Progenitor cell of endocrine pancreas (in vitro differentiated cells): ENCODE measurements at regions not wholly inside any gene's neighbourhood (a gene's known extent, or its start where the extent isn't known, plus 50 kb on each side); places are given as distances from the start of the nearest gene placed in this dataset.

Experiments
- DNase-seq: peaks from one replicate; pipeline ENCODE4 v3.0.0; 2021; ENCODE audit warnings: low spot score; ENCODE audit not compliant: unreplicated experiment
- H3K27ac Mint-ChIP-seq: 2 replicates; pipeline ENCODE4 v1.8.0; 2021; ENCODE audit warnings: mild to moderate bottlenecking, moderate library complexity, mixed read lengths
- H3K27me3 Mint-ChIP-seq: 2 replicates; pipeline ENCODE4 v1.8.0; 2021; ENCODE audit warnings: mixed read lengths
- H3K36me3 Mint-ChIP-seq: 2 replicates; pipeline ENCODE4 v1.8.0; 2022; ENCODE audit warnings: mixed read lengths; ENCODE audit not compliant: insufficient read depth
- H3K4me1 Mint-ChIP-seq: 2 replicates; pipeline ENCODE4 v1.8.0; 2021; ENCODE audit warnings: low read depth, mixed read lengths
- H3K4me3 Mint-ChIP-seq: 2 replicates; pipeline ENCODE4 v1.8.0; 2021; ENCODE audit warnings: low read depth, mild to moderate bottlenecking, moderate library complexity, mixed read lengths
- H3K9me3 Mint-ChIP-seq: 2 replicates; pipeline ENCODE4 v1.8.0; 2021; ENCODE audit warnings: low read depth, mixed read lengths
- CTCF ChIP-seq: fragments of 200-600 bp; sonication (generic); IDR thresholded peaks from one replicate; pipeline ENCODE4 v1.5.0; 2021; ENCODE audit warnings: antibody characterized with exemption, mild to moderate bottlenecking; ENCODE audit not compliant: unreplicated experiment

DNA sequence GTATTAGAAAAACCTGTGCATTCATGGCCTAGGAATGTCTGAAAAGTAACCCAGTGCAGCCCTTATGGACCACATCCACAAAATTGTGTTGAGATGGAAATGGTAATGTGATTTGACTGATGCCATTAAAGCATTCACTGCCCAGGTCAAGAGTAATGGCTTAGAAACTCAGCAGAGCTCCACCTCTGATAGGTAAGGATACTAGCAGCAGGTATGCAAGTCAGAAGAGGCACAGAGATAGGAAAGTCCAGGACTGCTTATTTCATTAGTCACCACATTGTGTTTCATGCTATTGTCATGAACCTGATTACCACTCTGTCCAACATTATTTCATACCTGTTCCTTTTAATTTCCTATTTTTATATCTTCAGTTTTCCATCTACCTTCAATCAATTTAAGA lies 2042.2 kb downstream of the ARAP2 start:
- peaks cover 17% of the 10 kb centered on the region for H3K9me3 Mint-ChIP-seq
- DNase-seq, result no peak
- H3K27ac Mint-ChIP-seq, result no peak overlapping the region
- no peaks in the 10 kb centered on the region for H3K27me3 Mint-ChIP-seq
- peaks cover 3% of the 10 kb centered on the region for H3K36me3 Mint-ChIP-seq
- no peak overlapping the region for H3K4me3 Mint-ChIP-seq
- no peaks in the 10 kb centered on the region for H3K4me1 Mint-ChIP-seq
- no peak for TF ChIP-seq CTCF

DNA sequence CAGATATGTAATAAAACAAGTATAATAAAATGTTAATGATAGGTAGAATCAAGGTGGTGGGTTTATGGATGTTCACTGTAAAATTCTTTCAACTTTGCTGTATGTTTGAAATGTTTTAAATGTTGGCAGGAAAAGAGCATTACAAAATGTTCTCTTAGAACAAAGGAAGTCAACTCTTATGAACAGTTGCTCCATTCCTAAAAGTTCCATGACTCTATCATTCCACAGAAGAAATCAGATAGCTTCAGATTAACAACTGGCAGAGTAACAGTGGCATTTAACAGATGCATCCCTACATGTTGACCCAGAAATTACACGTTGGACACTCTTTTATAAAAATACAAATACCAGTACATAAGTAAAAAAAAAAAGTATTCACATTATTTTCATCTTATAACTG lies 2023.7 kb downstream of the ARAP2 start:
- Mint-ChIP-seq H3K27me3 (no peaks in the 10 kb centered on the region), H3K36me3 (no peaks in the 10 kb centered on the region), H3K4me1 (no peaks in the 10 kb centered on the region), H3K4me3 (no peak overlapping the region), H3K27ac (no peak overlapping the region), H3K9me3 (peaks cover 23% of the 10 kb centered on the region)
- TF ChIP-seq CTCF, result no peak
- DNase-seq, result no peak

DNA sequence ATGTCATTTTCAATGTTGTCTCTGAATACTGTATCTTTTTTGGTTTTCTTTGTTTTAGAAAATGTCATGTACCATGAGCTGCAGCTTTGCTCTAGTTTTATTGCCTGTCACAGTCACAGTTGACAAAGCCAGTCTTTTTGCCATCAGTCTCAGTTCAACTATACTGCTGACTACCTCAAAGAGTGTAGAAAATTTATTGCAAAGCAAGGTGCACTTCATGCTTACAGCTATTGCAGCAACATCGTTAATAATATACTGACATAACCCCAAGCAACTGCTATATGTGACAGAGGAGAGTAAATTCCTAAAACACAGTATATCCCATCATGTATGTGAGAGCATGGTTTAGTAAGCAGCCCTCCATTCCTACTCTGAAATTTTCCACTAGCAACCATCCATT lies 2022.3 kb downstream of the ARAP2 start:
- H3K36me3 Mint-ChIP-seq, result no peaks in the 10 kb centered on the region
- DNase-seq, result no peak
- no peaks in the 10 kb centered on the region for H3K4me1 Mint-ChIP-seq
- no peak overlapping the region for H3K4me3 Mint-ChIP-seq
- no peak for TF ChIP-seq CTCF
- H3K27me3 Mint-ChIP-seq, result no peaks in the 10 kb centered on the region
- peaks cover 19% of the 10 kb centered on the region for H3K9me3 Mint-ChIP-seq
- no peak overlapping the region for H3K27ac Mint-ChIP-seq

DNA sequence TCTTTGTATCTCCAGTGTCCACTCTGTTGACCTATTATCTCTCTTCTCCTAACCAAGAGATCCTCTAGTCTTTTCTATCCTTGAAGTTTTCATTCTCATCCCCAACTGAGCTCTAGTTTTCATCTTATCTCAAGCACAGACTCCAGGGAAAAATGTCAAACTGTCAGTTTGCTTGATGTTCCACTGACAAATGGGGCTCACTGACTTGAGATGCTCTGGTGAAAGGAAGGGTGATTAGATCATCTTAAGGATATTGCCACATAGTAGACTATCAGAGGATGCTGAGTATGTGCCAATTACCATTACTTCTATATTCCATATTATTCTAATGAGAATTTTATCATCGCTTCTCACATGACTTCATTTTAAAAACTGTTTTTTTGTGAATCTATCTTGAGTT lies 2008.2 kb downstream of the ARAP2 start:
- no peak overlapping the region for H3K4me3 Mint-ChIP-seq
- H3K27me3 Mint-ChIP-seq, result no peaks in the 10 kb centered on the region
- H3K4me1 Mint-ChIP-seq, result no peaks in the 10 kb centered on the region
- TF ChIP-seq CTCF, result no peak
- peaks cover 17% of the 10 kb centered on the region for H3K9me3 Mint-ChIP-seq
- no peaks in the 10 kb centered on the region for H3K36me3 Mint-ChIP-seq
- no peak for DNase-seq
- no peak overlapping the region for H3K27ac Mint-ChIP-seq

- H3K4me1 Mint-ChIP-seq, result no peaks in the 10 kb centered on the region
- H3K36me3 Mint-ChIP-seq, result no peaks in the 10 kb centered on the region
- H3K9me3 Mint-ChIP-seq, result no peaks in the 10 kb centered on the region
- no peak for DNase-seq
- no peak overlapping the region for H3K4me3 Mint-ChIP-seq
- no peak overlapping the region for H3K27ac Mint-ChIP-seq
- TF ChIP-seq CTCF, result no peak
- no peaks in the 10 kb centered on the region for H3K27me3 Mint-ChIP-seq
Measured at GRCh38 chr4:34245276-34245675, 1999.0 kb downstream of the ARAP2 start.

DNA sequence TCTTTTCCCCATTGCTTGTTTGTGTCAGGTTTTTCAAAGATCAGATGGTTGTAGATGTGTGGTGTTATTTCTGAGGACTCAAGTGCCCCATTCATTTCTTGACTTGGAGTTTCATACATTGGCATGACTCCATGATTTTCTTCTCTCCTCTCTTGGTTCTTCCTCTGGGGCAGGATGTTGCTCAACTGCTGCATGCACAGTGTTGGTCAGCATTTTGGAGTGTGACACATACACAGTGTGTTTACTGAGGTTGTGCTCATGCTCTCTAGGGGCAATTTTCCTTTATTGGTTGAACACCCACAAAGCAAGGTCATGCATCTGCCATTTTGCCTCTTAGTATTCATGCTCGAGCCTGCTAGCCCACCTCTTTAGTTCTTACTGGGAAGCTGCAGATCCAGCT lies 1993.8 kb downstream of the ARAP2 start:
- no peaks in the 10 kb centered on the region for H3K9me3 Mint-ChIP-seq
- no peak overlapping the region for H3K27ac Mint-ChIP-seq

More for the DNA sequence above, 1993.8 kb downstream of the ARAP2 start:
- no peaks in the 10 kb centered on the region for H3K27me3 Mint-ChIP-seq
- H3K4me1 Mint-ChIP-seq, result no peaks in the 10 kb centered on the region
- no peak for DNase-seq
- no peak for TF ChIP-seq CTCF
- no peaks in the 10 kb centered on the region for H3K36me3 Mint-ChIP-seq
- H3K4me3 Mint-ChIP-seq, result no peak overlapping the region
